Osteocyte (in vitro differentiated cells): ENCODE measurements at regions not wholly inside any gene's neighbourhood (a gene's known extent, or its start where the extent isn't known, plus 50 kb on each side); places are given as distances from the start of the nearest gene placed in this dataset.
A peak's percentile ranks its signal among the peaks of the same experiment; 100 is the strongest.

ENCODE experiments used
- DNase-seq: peaks from one replicate; pipeline ENCODE4 v3.0.0; 2021; ENCODE audit warnings: mixed read lengths; ENCODE audit not compliant: unreplicated experiment; ENCODE audit errors: extremely low spot score
- H3K27ac Mint-ChIP-seq: one replicate; pipeline ENCODE4 v1.8.0; 2021; ENCODE audit warnings: mild to moderate bottlenecking, mixed read lengths; ENCODE audit not compliant: unreplicated experiment
- H3K27me3 Mint-ChIP-seq: one replicate; pipeline ENCODE4 v1.8.0; 2021; ENCODE audit warnings: mixed read lengths; ENCODE audit not compliant: unreplicated experiment
- H3K36me3 Mint-ChIP-seq: one replicate; pipeline ENCODE4 v1.8.0; 2021; ENCODE audit warnings: mixed read lengths; ENCODE audit not compliant: unreplicated experiment
- H3K4me1 Mint-ChIP-seq: one replicate; pipeline ENCODE4 v1.8.0; 2021; ENCODE audit warnings: mixed read lengths; ENCODE audit not compliant: unreplicated experiment
- H3K4me3 Mint-ChIP-seq: one replicate; pipeline ENCODE4 v1.8.0; 2021; ENCODE audit warnings: mild to moderate bottlenecking, moderate library complexity, mixed read lengths; ENCODE audit not compliant: unreplicated experiment
- H3K9me3 Mint-ChIP-seq: one replicate; pipeline ENCODE4 v1.8.0; 2021; ENCODE audit warnings: mixed read lengths; ENCODE audit not compliant: unreplicated experiment
- TF ChIP-seq, protein P1 (sequence below): fragments of 200-600 bp; sonication (generic); IDR thresholded peaks from 2 replicates; pipeline ENCODE4 v1.5.0; 2021; ENCODE audit warnings: antibody characterized with exemption, mild to moderate bottlenecking, moderate library complexity

DNA sequence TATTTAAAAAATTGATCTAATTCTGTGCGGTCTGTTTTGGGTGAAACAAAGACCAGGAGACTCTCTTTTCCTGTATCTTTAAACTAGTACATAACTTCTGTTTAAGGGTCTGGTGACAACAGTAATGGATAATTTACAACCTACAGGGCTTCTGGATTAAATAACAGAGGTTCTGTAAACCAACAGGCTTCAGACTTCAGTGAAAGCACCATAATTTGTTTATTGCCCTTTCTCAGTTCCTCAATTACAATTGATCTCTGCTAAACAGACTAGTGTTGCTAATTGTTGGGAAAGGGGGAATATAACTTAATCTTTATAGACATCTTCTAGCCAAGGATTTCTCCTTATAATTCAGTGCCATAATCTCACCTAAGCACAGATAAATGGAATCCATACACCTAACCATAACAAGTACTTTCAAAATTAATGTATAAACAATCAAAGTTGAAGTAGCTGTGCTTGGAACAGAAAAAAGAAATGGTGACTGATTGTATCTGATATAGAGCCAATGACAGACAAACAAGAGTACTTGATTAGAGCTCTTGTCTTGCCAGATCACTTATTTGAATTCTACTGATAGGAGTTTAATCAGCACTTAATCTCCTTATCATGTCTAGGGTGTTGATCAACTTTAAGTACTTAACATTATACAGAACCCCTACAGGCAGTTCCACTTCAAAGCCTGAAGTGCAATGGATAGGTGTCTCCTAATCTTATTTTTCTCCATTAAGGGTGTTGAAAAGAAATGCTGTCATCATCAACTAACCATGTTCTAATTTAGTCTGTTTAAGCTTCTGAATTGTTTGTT lies 536.0 kb downstream of the NR2F1-AS1 start:
- H3K36me3 Mint-ChIP-seq = no peaks in the 10 kb centered on the region
- no peaks in the 10 kb centered on the region for H3K27me3 Mint-ChIP-seq
- TF ChIP-seq, protein P1, sequence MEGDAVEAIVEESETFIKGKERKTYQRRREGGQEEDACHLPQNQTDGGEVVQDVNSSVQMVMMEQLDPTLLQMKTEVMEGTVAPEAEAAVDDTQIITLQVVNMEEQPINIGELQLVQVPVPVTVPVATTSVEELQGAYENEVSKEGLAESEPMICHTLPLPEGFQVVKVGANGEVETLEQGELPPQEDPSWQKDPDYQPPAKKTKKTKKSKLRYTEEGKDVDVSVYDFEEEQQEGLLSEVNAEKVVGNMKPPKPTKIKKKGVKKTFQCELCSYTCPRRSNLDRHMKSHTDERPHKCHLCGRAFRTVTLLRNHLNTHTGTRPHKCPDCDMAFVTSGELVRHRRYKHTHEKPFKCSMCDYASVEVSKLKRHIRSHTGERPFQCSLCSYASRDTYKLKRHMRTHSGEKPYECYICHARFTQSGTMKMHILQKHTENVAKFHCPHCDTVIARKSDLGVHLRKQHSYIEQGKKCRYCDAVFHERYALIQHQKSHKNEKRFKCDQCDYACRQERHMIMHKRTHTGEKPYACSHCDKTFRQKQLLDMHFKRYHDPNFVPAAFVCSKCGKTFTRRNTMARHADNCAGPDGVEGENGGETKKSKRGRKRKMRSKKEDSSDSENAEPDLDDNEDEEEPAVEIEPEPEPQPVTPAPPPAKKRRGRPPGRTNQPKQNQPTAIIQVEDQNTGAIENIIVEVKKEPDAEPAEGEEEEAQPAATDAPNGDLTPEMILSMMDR = no peak

DNA sequence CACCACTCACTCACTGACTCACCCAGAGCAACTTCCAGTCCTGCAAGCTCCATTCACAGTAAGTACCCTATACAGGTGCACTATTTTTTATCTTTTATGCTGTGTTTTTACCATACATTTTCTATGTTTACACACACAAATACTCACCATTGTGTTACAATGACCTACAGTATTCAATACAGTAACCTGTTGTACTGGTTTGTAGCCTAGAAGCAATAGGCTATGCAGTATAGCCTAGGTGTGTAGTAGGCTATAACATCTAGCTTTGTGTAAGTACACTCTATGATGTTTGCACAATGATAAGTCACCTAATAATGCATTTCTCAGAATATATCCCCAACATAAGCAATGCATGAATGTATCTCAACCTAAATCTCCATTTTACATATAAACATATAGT lies 541.1 kb downstream of the NR2F1-AS1 start:
- no peak for DNase-seq
- H3K27me3 Mint-ChIP-seq = no peaks in the 10 kb centered on the region
- no peak overlapping the region for H3K27ac Mint-ChIP-seq
- H3K9me3 Mint-ChIP-seq = peaks cover 4% of the 10 kb centered on the region
- TF ChIP-seq, protein P1 = no peak
- peaks cover 8% of the 10 kb centered on the region for H3K4me1 Mint-ChIP-seq
- no peaks in the 10 kb centered on the region for H3K36me3 Mint-ChIP-seq
- H3K4me3 Mint-ChIP-seq = no peak overlapping the region

More for the DNA sequence above, 536.0 kb downstream of the NR2F1-AS1 start:
- no peak for DNase-seq
- peaks cover 4% of the 10 kb centered on the region for H3K9me3 Mint-ChIP-seq
- no peaks in the 10 kb centered on the region for H3K4me1 Mint-ChIP-seq
- no peak overlapping the region for H3K27ac Mint-ChIP-seq
- H3K4me3 Mint-ChIP-seq = no peak overlapping the region

DNA sequence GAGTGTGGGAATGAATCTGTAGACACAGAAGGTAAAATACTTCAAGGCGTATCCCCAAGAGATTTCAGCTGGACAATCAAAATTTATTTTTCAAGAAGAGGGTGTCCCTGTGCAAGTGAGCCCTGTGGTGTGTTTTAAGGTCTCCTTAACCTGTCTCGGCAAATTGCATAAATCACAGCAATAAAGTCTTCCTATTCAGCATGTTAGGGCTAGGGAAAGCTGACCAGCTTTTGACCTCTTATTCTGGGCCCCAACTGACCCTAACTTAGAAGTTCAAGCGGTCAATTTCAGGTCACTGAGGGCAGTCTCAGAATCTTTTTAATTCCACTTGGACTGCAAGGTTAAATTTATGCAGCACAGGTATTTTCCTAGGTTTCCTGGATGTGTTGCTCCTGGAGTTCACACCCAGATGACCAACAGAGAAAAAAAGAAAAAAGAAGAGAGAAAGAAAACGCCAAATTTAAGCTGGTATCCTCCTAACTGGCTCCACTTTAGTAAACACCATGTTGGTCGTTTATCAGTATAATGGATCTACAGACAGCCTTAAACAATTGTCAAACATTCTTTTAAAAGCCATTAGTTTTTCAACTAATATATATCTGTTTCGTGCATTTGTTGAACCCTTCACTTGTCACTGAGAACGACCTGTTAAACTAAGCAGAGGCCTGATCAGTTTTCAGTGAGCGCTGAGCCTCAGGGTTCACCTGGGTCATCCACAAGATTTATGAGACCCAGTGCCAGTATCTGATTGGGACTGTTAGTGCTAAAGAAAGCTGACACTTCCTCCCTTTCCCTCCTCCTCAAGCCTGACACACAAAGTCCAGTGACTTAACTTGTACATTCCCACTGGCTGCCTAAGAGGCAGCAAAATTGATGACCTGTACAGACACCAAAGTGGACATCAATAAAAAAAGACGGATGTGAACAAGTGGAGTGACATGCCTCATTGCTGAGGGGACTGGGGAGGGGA lies 546.1 kb downstream of the NR2F1-AS1 start:
- no peaks in the 10 kb centered on the region for H3K36me3 Mint-ChIP-seq
- H3K9me3 Mint-ChIP-seq = no peaks in the 10 kb centered on the region
- H3K4me3 Mint-ChIP-seq = no peak overlapping the region
- no peak overlapping the region for H3K27ac Mint-ChIP-seq
- no peak for DNase-seq
- TF ChIP-seq, protein P1 = no peak
- no peaks in the 10 kb centered on the region for H3K27me3 Mint-ChIP-seq
- H3K4me1 Mint-ChIP-seq = peaks cover 9% of the 10 kb centered on the region

DNA sequence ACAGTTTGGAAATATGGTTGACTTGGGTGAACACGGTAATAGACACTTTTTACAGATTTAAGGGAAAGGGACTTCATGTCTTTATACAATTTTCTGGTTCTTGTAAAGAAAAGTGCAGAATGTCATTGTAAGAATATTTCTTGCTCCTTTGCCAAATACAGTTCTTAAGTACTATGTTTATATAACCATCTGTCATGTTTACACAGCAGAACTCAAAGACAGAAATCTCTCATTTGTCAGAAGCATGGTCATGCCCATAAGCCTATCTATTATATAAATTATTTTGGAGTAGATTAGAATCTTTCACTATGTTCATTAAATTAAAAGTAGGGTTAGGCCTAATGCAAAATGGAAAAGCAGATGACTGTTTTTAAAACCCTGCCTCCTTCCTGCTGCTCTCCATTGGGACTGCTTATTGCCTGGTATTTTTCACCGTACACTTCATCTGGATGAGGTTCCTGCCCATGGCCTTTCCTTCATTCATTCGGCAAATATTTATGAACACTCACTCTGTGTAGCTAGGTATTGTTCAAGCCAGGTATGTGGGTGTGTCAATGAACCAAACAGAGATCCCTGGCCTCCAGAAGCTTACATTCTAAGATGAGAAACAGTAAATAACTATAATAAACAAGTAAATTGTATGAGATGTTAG lies 558.1 kb downstream of the NR2F1-AS1 start:
- no peaks in the 10 kb centered on the region for H3K9me3 Mint-ChIP-seq
- H3K4me1 Mint-ChIP-seq = peaks cover 21% of the 10 kb centered on the region
- H3K27me3 Mint-ChIP-seq = no peaks in the 10 kb centered on the region
- no peaks in the 10 kb centered on the region for H3K36me3 Mint-ChIP-seq
- H3K27ac Mint-ChIP-seq = peak overlapping the region; percentile 16
- no peak for DNase-seq
- H3K4me3 Mint-ChIP-seq = no peak overlapping the region
- TF ChIP-seq, protein P1 = no peak
